GM21786 (cell line): ENCODE measurements at regions not wholly inside any gene's neighbourhood (a gene's known extent, or its start where the extent isn't known, plus 50 kb on each side); places are given as distances from the start of the nearest gene placed in this dataset.
A peak's percentile ranks its signal among the peaks of the same experiment; 100 is the strongest.

Source experiments
- ATAC-seq: cut with Tn5 transposase; IDR thresholded peaks from one replicate; pipeline ENCODE4 v1.9.1; 2021; ENCODE audit not compliant: unreplicated experiment

- no peak for ATAC-seq
These were observed 67.8 kb downstream of the CASP12 start for GRCh38 chr11:104830508-104830907.

- ATAC-seq, result no peak
These were observed 68.2 kb downstream of the CASP12 start for GRCh38 chr11:104830080-104830479.

GRCh38 chr11:104826772-104827171 is 71.5 kb downstream of the CASP12 start:
- ATAC-seq, result no peak

DNA sequence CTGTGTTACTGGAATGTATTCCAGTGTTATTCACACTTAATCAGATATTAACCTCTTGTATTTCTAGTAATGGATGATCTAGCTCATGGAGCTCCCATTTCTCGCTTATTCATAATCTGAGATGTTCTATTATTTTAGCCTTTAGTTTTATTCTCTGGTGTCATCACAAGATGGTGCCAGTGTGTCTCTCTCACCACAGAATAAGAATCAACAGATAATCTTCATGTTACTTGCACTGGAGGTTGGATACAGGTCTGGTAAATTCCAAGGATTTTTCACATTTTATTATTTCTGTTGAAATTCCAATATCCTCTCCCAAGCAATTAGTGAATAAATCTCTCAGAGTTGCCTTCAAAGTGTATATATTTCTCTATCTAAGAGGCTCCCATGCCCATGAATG is 74.6 kb downstream of the CASP12 start:
- no peak for ATAC-seq

GRCh38 chr11:104820431-104820830 is 77.8 kb downstream of the CASP12 start:
- ATAC-seq, result no peak

DNA sequence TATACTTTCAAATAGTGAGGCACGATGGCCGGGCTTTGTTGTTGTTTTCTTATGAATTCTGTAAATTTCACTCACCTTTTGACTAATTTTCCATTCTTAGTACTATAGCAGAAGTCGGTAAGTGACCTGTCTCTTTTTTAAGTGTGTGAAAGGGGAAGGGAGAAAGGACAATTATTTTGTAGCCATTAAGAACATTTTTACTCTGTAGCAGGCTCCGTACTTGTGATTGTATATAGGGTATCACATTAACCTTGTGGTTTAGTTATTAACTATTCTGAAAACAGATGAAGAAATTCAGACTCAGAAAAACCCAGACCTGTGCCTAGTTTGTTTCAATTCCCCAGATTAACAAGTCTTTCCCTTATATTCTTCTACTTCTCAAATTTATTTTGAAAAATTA is 78.7 kb downstream of the CASP12 start:
- no peak for ATAC-seq

- ATAC-seq, result no peak
These were observed 79.2 kb downstream of the CASP12 start for GRCh38 chr11:104819107-104819506.

DNA sequence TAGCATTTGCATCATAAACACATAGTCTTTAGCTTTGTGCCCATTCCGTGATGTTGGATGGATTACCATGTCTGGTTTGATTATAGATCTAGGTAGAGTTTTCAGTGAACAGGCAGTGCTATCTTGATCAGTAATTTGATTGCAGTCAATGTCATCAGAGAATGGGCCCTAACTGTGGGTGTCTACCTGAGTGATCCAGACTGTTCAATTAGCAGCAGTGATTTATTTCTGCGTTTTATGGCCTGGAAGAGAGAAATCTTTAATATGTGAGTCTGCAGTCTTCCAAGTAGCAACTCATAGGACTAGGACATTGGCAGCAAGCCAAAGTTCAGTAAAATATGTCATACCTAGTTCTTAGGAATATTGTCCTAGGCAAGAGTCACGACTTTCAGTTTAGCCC is 80.3 kb downstream of the CASP12 start:
- no peak for ATAC-seq

GRCh38 chr11:104813532-104813931 is 84.7 kb downstream of the CASP12 start:
- ATAC-seq, result no peak

DNA sequence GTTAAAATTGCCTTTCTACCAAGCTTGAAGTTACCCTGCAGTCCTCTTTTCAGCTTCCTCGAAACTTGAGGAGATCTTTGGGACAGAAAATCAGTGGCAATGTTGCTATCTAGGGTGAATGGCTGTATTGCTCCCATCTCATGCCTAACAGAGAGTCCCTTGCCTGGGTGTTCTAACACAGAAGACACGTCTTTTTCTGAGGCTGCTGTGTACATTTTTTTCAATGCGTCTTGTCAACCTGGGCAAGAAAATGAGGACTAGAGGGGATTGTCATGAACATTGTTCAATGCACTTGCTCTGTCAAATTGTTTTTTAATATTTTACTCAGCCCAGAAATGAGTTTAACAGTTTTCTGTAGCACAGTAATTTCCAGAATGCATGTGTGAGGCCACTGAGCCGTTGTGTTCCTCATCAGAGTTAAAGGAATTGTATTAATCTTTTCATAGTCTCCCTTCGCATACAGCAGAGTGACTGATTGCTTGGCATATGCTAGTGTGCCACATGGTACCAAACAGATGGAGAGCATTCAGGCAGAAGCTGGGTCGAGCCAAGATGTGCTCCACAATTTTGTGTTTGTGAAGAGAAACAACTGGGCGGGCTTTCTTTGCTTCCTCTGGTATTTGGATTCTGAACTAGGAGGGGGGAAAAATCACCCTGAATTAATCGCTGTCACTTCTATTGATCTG is 86.0 kb downstream of the CASP12 start:
- ATAC-seq, result no peak

DNA sequence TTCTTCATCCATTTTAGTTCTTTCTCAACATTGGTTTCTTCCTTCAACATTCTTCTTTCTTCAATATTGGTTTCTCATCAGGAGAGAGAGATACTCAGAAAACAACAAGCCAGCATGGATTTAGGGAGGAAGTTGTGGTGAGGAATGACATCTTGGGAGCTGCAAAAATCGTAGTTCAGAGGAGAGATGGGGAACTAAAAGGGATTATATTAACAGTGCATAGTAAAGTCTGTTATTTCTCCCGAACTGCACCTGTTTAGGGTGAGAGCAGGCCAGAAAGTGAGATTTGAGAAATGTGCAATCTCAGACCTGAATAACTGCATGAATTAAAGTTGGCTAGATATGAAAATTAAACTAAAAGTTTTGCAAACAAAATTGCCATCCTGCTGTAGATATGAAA is 94.5 kb downstream of the CASP12 start:
- ATAC-seq, result no peak

DNA sequence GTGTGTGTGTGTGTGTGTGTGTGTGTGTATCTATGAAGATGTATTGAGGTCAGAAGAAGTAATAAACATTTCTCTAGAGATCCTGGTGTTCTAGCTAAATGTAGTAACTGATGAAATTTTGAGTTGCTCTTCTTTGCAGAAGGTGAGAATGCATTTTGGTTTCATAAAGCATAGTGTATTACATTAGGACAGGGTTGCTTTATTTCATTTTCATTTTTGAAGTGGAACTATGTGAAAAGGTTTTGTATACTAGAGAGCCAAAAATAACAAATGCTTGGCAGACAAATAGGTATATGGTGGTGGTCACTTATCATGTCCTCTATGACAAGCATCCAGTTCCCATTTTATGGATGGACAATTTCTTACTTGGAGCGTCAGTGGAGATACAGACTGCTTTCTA is 99.0 kb downstream of the CASP12 start:
- peak; percentile 96 for ATAC-seq

DNA sequence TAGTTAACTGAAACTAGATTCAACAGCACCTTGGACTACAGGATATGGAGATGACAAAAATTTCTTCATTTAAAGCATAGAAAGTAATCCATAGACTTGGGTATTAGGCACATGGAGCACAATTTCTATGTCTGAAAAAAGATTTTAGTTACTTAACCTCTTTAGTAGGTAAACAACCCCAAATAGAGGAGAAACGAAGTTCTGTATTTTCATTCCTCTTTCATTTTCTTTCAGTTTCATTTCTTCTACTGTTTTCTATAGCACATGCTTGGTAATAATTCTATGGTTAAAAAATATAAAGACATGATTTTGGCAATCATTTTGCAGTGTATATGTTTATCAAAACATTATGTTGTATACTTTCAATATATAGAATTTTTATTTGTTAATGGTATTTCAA is 99.5 kb downstream of the CASP12 start:
- ATAC-seq, result peak; percentile 47

DNA sequence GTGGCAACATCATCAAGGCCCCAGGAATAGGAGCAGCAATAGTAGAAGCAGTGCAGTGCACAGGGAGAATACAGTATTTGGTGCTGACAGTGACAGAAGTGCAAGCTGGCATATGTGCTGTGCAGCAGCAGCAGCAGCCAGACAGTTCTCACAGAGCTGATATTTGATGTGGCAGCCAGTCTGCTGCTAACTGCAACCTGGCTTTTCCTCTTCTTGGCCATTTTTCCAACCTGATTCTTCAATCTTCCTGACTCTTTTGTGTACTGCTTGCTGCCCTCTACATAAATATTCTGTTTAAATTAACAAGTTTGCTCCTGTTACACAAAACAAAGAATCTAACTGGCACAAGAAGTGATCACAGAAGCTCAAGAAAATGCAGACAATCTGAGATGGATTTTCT is 102.0 kb downstream of the CASP12 start:
- ATAC-seq, result no peak

GRCh38 chr11:104795501-104796213 is 102.6 kb downstream of the CASP12 start:
- ATAC-seq, result no peak

DNA sequence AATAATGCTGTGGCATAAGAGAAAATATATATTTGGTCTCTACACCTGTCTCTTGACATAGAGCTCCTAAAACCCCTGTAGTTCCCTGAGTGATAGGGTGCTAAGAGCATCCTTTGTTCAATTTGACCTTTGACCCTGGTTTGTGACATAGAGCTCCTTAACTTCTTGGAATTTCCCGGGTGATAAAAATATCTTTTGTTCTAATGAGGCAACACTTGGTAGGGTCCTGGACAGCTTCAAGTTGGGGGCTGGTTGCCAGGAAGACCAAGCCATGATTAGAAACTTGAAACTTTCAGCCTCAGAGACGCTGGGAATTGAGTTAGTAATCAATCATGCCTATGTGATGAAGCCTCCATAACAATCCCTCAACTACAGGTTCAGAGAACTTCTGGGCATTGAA is 105.4 kb downstream of the CASP12 start:
- ATAC-seq, result no peak

DNA sequence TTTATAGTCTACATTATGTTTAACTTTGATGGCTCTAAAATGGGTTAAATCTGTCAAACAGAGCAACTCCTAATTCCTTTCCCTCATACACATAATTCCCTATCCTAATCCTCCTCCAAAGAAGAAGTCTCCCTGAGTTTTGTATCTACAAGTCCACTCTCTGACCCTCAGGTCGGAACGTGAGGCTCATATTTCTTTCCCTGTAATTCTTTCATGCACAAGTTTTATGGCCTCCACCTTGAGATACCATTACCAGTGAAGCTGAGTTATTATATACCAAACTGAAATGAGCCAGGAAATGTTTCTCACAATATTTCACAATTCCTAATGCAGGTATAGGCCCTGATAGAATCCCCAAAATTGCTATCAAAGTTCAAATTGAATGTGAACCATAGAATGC is 106.4 kb downstream of the CASP12 start:
- ATAC-seq, result no peak

- no peak for ATAC-seq
These were observed 113.4 kb downstream of the CASP12 start for GRCh38 chr11:104784684-104785460.

- no peak for ATAC-seq
These were observed 115.0 kb downstream of the CASP12 start for GRCh38 chr11:104783241-104783640.

- ATAC-seq, result no peak
These were observed 115.9 kb downstream of the CASP12 start for GRCh38 chr11:104782377-104782754.

DNA sequence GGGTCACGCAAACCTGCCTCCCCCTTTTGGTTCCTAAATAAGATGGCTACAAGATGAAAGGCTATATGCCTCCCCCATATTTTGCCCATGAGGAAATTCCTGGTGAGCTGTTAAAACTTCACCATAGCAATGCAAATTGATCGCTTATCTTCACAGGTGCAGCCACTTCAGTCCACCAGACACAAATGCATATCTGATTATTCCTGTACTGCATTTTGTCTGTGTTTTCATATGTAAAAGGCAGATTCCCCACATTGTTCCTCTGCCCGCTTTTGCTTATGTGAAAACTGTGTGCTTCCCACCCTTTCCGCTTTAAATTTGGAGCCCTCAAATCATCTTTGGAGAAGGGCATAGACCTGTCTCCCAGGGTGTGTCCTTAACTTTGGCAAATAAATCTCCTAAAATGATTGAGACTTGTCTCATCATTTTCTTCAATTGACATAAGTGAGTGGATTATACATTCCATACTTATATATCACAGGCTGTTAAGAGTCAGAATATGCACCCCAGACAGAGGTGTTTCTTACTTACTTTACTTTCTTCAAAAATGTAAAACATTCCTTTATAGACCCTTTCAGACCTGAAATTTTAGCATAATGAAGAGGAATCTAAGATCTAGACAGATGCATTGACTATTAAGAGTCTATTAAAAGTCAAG is 116.4 kb downstream of the CASP12 start:
- no peak for ATAC-seq

- ATAC-seq, result no peak
These were observed 117.2 kb downstream of the CASP12 start for GRCh38 chr11:104781037-104781436.
